ENCODE measurements at regions not wholly inside any gene's neighbourhood (a gene's known extent, or its start where the extent isn't known, plus 50 kb on each side); places are given as distances from the start of the nearest gene placed in this dataset.
"Not testable (repeated sequence)": the region's sequence is repeated elsewhere in the genome, so short reads cannot be mapped to it uniquely, and the experiment has no call there.

DNA sequence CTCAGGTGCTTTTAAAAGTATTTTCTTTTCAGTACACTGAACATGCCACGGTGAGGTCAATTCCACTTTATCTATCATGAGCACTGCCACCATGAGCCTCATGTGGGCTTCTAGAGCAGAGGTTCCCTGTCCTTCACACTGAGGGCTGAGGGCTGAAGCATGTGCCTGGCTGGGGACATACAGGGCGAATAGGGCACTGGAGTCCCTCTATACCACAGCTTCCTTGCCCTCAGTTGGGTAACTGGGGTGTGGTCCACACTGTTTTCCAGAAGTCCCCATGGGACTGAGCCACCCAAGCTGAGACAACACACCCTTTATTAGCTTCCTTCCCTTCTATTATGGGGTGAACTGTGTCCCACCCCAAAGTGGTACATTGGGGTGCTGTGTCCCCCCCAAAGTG, 172.2 kb upstream of the ID2 start:
- TF ChIP-seq, protein P1, sequence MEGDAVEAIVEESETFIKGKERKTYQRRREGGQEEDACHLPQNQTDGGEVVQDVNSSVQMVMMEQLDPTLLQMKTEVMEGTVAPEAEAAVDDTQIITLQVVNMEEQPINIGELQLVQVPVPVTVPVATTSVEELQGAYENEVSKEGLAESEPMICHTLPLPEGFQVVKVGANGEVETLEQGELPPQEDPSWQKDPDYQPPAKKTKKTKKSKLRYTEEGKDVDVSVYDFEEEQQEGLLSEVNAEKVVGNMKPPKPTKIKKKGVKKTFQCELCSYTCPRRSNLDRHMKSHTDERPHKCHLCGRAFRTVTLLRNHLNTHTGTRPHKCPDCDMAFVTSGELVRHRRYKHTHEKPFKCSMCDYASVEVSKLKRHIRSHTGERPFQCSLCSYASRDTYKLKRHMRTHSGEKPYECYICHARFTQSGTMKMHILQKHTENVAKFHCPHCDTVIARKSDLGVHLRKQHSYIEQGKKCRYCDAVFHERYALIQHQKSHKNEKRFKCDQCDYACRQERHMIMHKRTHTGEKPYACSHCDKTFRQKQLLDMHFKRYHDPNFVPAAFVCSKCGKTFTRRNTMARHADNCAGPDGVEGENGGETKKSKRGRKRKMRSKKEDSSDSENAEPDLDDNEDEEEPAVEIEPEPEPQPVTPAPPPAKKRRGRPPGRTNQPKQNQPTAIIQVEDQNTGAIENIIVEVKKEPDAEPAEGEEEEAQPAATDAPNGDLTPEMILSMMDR (IDR thresholded peaks at IDR 0.05): no peak
- no peak for TF ChIP-seq POLR2A (IDR thresholded peaks at IDR 0.05)
- H3K9me3 ChIP-seq: no peaks in the 10 kb centered on the region
- intact Hi-C loops (cut with DNase I): no loop called here
- no peaks in the 10 kb centered on the region for H3K36me3 ChIP-seq
- H3K4me1 ChIP-seq: peaks cover 0 to 46% (median 6%) of the 10 kb centered on the region in 3 donors
- no peak overlapping the region for H3K4me3 ChIP-seq
- H3K27ac ChIP-seq: no peak overlapping the region
- 82 to 93% methylated on average over 1 to 2 of the region's 2 CpGs for WGBS, 2 donors
- no peak for DNase-seq
- no peaks in the 10 kb centered on the region for H3K27me3 ChIP-seq

DNA sequence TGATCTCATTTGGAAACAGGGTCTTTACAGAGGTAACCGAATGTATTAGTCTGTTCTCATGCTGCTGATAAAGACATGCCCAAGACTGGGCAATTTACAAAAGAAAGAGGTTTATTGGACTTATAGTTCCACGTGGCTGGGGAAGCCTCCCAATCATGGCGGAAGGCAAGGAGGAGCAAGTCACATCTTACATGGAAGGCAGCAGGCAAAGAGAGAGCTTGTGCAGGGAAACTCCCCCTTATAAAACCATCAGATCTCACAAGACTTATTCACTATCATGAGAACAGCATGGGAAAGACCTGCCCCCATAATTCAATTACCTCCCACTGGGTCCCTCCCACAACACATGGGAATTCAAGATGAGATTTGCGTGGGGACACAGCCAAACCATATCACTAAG, 171.8 kb upstream of the ID2 start:
- H3K27me3 ChIP-seq; H3K36me3 ChIP-seq; H3K4me3 ChIP-seq; DNase-seq; H3K27ac ChIP-seq; intact Hi-C loops (cut with DNase I); H3K9me3 ChIP-seq: not testable (repeated sequence)
- H3K4me1 ChIP-seq: peaks cover 0 to 50% (median 6%) of the 10 kb centered on the region in 3 donors
- 84 to 90% methylated on average over 4 of the region's 4 CpGs for WGBS, 2 donors

DNA sequence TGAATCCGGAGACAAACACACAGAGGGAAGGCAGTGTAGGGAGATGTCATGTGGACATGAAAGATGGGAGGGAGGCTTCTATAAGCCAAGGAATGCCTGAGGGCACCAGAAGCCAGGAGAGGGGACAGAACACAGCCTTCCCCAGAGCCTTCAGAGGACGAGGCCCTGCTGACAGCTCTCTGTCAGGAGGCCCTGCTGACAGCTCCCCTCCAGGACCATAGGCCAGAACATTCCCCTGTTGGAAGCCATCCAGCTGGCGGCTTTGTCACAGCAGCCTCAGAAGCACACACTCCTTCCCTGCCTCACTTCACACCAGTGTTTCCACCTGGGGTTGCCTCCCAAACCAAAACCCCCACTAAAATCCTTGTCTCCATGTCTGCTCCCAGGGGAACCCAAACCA, 171.3 kb upstream of the ID2 start:
- intact Hi-C loops (cut with DNase I): no loop called here
- no peak overlapping the region for H3K4me3 ChIP-seq
- H3K36me3 ChIP-seq: no peaks in the 10 kb centered on the region
- no peaks in the 10 kb centered on the region for H3K27me3 ChIP-seq
- WGBS, 2 donors: 57 to 94% methylated on average over 2 to 3 of the region's 3 CpGs
- H3K4me1 ChIP-seq: peaks cover 0 to 51% (median 6%) of the 10 kb centered on the region in 3 donors
- no peak for DNase-seq
- TF ChIP-seq, protein P1 (IDR thresholded peaks at IDR 0.05): no peak
- TF ChIP-seq POLR2A (IDR thresholded peaks at IDR 0.05): no peak
- no peak overlapping the region for H3K27ac ChIP-seq
- H3K9me3 ChIP-seq: no peaks in the 10 kb centered on the region

DNA sequence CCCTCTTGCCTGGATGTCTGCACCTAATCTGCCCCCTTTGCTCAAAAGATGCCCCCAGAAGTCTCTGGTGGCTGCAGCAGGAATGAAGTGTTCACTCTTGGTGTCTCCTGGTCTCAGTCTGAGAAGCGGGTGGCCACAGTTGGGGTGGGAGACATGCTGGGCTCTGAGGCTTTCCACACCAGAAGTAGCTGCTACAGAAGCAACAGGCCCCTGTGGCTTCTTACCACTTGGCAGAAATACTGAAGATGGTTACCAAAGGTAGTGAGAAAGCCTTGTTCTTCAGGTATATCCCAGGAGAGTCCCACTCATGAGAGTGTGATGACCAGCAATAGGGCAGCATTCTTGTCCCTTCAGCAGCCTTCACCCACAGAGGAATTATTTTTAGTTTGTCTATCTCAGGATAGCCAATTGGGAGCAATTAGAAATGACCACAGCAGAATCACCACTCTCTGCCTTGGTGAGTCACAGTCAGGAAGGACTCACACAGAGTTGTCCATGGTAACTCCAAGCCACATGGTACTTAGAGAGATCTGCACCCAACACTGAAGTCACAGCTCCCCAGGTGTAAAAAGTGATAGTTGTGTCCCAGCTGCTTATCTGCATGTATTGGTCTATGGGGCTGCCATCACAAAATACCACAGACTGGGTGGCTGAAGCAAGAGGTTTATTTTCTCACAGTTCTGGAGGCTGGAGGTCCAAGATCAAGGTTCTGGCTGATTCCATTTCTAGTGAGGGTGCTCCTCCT, 169.8 kb upstream of the ID2 start:
- intact Hi-C loops (cut with DNase I): no loop called here
- WGBS, 2 donors: 89% methylated on average over 1 of the region's 1 CpG; no CpG with 5 or more reads in 1 of the 2 donors

DNA sequence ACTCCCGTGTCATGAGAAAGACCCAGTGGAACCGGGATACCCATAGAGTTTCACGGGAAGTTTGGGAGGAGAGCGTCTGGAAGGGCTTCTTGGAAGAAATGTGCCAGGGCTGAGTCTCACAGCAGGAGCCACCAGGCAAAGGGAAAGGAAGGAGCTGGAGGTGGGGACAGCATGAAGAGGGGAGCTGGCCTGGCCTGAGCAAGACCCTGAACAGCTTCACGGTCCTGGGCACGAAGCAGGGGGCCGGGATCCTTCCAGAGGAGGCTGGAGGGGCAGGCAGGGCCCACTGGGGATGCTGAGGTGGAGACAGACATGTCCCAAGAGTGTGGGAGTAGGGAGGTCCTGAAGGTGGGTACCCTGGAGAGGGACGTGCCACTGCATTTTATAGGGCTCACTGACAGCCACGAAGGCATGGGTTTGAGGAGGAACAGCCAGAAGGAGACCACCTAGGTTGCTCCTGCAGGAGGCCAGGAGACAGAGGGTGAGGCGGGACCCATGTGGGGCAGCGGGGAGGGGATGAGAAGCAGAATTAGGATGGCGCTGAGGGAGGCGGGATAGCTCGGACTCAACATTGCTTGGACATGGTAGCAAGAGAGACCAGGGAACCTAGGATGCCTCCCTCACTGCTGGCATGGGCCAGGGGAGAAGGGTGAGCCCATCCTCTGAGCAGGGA, 168.1 kb upstream of the ID2 start:
- peak overlapping the region in 2 of 4 donors; percentile 55 to 65 for H3K27ac ChIP-seq
- H3K36me3 ChIP-seq: no peaks in the 10 kb centered on the region
- H3K9me3 ChIP-seq: no peaks in the 10 kb centered on the region
- TF ChIP-seq POLR2A (IDR thresholded peaks at IDR 0.05): no peak
- TF ChIP-seq, protein P1 (IDR thresholded peaks at IDR 0.05): no peak
- H3K4me1 ChIP-seq: peaks cover 0 to 44% (median 6%) of the 10 kb centered on the region in 3 donors
- intact Hi-C loops (cut with DNase I): no loop called here
- 92 to 94% methylated on average over 14 of the region's 14 CpGs for WGBS, 2 donors
- no peak overlapping the region for H3K4me3 ChIP-seq
- no peak for DNase-seq
- no peaks in the 10 kb centered on the region for H3K27me3 ChIP-seq

More for the DNA sequence above, 169.8 kb upstream of the ID2 start:
- H3K9me3 ChIP-seq: no peaks in the 10 kb centered on the region
- H3K4me1 ChIP-seq: peaks cover 0 to 45% (median 6%) of the 10 kb centered on the region in 3 donors
- no peak for DNase-seq
- no peak overlapping the region for H3K4me3 ChIP-seq
- no peaks in the 10 kb centered on the region for H3K36me3 ChIP-seq
- no peak for TF ChIP-seq POLR2A (IDR thresholded peaks at IDR 0.05)
- TF ChIP-seq, protein P1 (IDR thresholded peaks at IDR 0.05): no peak
- no peaks in the 10 kb centered on the region for H3K27me3 ChIP-seq
- H3K27ac ChIP-seq: no peak overlapping the region
